C4-2B (cell line): ENCODE measurements at regions not wholly inside any gene's neighbourhood (a gene's known extent, or its start where the extent isn't known, plus 50 kb on each side); places are given as distances from the start of the nearest gene placed in this dataset.

Source experiments
- CTCF ChIP-seq: fragments of 450-650 bp; conservative IDR thresholded peaks from 2 replicates; pipeline ENCODE4 v1.5.1; 2017; ENCODE audit warnings: mild to moderate bottlenecking
- ZFX ChIP-seq: fragments of 450-650 bp; IDR thresholded peaks from 2 replicates; pipeline ENCODE4 v1.6.1; 2017

GRCh38 chr4:79552311-79552710 lies 144.3 kb upstream of the GK2 start:
- TF ChIP-seq CTCF (no peak), ZFX (no peak)
